Activated CD8-positive, alpha-beta T cell treated with anti-CD3 and anti-CD28 coated beads for 36 hours (primary cell): ENCODE measurements at regions not wholly inside any gene's neighbourhood (a gene's known extent, or its start where the extent isn't known, plus 50 kb on each side); places are given as distances from the start of the nearest gene placed in this dataset.

ENCODE experiments used
- ATAC-seq: fragments of 200-7000 bp; cut with Tn5 transposase; one replicate; pipeline ENCODE4 v1.10.0; 2021; ENCODE audit warnings: mild to moderate bottlenecking, moderate library complexity
- CTCF ChIA-PET: fragments of 350-600 bp; sonication (Branson Sonifier 250); formaldehyde crosslinking; loops from one replicate; lab custom pipeline; 2021; ENCODE audit warnings: antibody characterized with exemption; lab: Charles Lee
- POLR2A ChIA-PET: fragments of 350-600 bp; sonication (Branson Sonifier 250); formaldehyde crosslinking; loops from one replicate; lab custom pipeline; 2021; ENCODE audit warnings: antibody characterized with exemption; lab: Charles Lee
- DNase-seq: peaks from one replicate; pipeline ENCODE4 v3.0.0-alpha.2; 2020
- H3K27ac Mint-ChIP-seq: one replicate; pipeline ENCODE4 v1.8.0; 2021; ENCODE audit warnings: mild to moderate bottlenecking, mixed read lengths
- H3K27me3 Mint-ChIP-seq: one replicate; pipeline ENCODE4 v1.8.0; 2021; ENCODE audit warnings: mixed read lengths
- H3K36me3 Mint-ChIP-seq: one replicate; pipeline ENCODE4 v1.8.0; 2021; ENCODE audit warnings: low read depth, mixed read lengths
- H3K4me1 Mint-ChIP-seq: one replicate; pipeline ENCODE4 v1.8.0; 2021; ENCODE audit warnings: low read depth, mixed read lengths
- H3K4me3 Mint-ChIP-seq: one replicate; pipeline ENCODE4 v1.8.0; 2021; ENCODE audit warnings: mild to moderate bottlenecking, moderate library complexity, mixed read lengths
- H3K9me3 Mint-ChIP-seq: one replicate; pipeline ENCODE4 v1.8.0; 2021; ENCODE audit warnings: mixed read lengths
- intact Hi-C: fragments of 100-400 bp; cut with micrococcal nuclease; formaldehyde crosslinking; loops from one replicate; pipeline ENCODE4 v1.10.0; 2022
- TF ChIP-seq, protein P1 (sequence below): fragments of 200-600 bp; IDR thresholded peaks from one replicate; pipeline ENCODE4 v1.8.0; 2022; ENCODE audit warnings: antibody characterized with exemption, mild to moderate bottlenecking

DNA sequence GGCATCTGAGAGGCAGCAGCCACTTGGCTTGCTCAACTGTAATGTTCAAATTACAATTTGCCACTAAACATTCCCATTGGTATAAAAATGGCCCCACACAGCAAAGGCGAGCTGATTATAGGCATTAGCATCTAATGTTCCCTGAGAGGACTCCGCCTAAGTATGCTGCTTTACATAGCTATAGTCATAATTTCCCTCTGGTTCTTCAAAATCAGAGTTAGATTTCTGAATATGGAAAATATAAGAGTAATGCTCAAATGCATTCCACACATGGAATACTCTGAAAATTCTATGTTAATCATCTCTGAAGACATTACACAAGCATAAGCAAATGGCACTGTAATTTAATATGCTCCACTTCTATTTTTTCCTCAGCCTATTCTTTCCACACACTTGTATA, 83.7 kb upstream of the BTG1 start:
- POLR2A ChIA-PET: no interaction called here
- no peak for ATAC-seq

DNA sequence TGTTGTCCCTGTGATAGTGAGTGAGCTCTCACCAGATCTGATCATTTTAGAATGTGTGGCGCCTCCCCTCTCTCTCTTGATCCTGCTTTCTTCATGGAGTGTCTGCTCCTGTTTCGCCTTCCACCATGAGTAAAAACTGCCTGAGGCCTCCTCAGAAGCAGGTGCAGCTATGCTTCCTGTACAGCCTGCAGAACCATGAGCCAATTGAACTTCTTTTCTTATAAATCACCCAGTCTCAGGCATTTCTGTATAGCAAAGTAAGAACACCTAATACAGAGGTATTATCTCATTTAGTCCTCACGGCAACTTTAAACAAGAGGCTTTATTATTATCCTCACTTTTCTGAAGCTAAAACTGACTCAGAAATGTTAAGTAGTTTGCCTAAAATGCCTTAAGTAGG, 81.3 kb upstream of the BTG1 start:
- no peak for DNase-seq
- H3K27ac Mint-ChIP-seq: no peak overlapping the region
- peaks cover 12% of the 10 kb centered on the region for H3K4me1 Mint-ChIP-seq
- ChIA-PET CTCF (interaction anchor here (1.0 to 1.7 kb wide), 3 partner anchors 9 to 845 kb away, joined by 3 to 6 read pairs (median 3); no protein-coding TSS in a partner anchor), POLR2A (no interaction called here)
- H3K4me3 Mint-ChIP-seq: no peak overlapping the region
- intact Hi-C loops: no loop called here
- no peak for ATAC-seq
- no peaks in the 10 kb centered on the region for H3K9me3 Mint-ChIP-seq
- no peaks in the 10 kb centered on the region for H3K27me3 Mint-ChIP-seq
- no peaks in the 10 kb centered on the region for H3K36me3 Mint-ChIP-seq
- TF ChIP-seq, protein P1, sequence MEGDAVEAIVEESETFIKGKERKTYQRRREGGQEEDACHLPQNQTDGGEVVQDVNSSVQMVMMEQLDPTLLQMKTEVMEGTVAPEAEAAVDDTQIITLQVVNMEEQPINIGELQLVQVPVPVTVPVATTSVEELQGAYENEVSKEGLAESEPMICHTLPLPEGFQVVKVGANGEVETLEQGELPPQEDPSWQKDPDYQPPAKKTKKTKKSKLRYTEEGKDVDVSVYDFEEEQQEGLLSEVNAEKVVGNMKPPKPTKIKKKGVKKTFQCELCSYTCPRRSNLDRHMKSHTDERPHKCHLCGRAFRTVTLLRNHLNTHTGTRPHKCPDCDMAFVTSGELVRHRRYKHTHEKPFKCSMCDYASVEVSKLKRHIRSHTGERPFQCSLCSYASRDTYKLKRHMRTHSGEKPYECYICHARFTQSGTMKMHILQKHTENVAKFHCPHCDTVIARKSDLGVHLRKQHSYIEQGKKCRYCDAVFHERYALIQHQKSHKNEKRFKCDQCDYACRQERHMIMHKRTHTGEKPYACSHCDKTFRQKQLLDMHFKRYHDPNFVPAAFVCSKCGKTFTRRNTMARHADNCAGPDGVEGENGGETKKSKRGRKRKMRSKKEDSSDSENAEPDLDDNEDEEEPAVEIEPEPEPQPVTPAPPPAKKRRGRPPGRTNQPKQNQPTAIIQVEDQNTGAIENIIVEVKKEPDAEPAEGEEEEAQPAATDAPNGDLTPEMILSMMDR: no peak

More for the DNA sequence above, 83.7 kb upstream of the BTG1 start:
- H3K4me1 Mint-ChIP-seq: peaks cover 24% of the 10 kb centered on the region
- H3K27me3 Mint-ChIP-seq: no peaks in the 10 kb centered on the region
- H3K27ac Mint-ChIP-seq: no peak overlapping the region
- TF ChIP-seq, protein P1: no peak
- intact Hi-C loops: no loop called here
- DNase-seq: no peak
- H3K36me3 Mint-ChIP-seq: peaks cover 3% of the 10 kb centered on the region
- CTCF ChIA-PET: interaction anchor here (1.5 kb wide), 1 partner anchor 339 kb away, joined by 3 read pairs; no protein-coding TSS in a partner anchor
- no peaks in the 10 kb centered on the region for H3K9me3 Mint-ChIP-seq
- H3K4me3 Mint-ChIP-seq: no peak overlapping the region

DNA sequence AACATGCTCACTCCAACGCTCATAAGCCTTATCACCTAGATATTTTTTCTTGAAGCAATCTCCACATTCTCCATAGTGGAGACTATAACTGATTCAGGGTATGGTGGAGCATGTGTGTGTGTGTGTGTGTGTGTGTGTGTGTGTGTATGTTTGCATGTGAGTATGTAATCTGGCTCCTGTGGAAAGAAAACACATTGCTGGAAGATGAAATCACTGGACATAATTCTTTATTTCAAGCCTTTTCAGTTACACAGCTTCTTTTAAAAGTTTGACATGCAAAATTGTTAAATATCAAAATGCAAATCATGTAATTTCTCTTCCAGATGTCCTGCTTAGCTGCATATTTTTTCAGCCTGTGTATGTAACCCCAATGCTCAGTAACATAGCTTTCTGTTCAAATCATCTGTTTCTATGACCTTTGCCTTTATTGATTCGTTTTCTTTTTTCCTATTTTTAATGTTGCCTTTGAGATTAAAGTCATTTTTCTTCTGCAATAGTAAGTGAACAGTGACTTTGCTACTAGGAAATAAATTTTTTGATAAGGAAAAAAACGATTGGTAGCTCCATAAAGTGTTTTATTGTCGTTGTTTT, 80.5 kb upstream of the BTG1 start:
- no peak overlapping the region for H3K27ac Mint-ChIP-seq
- TF ChIP-seq, protein P1: no peak
- H3K4me1 Mint-ChIP-seq: peaks cover 12% of the 10 kb centered on the region
- CTCF ChIA-PET: interaction anchor here (1.0 to 1.2 kb wide), 2 partner anchors 16 to 845 kb away, joined by 3 read pairs; no protein-coding TSS in a partner anchor
- no peaks in the 10 kb centered on the region for H3K9me3 Mint-ChIP-seq
- H3K36me3 Mint-ChIP-seq: no peaks in the 10 kb centered on the region
- no peak for DNase-seq
- intact Hi-C loops: no loop called here
- no peak overlapping the region for H3K4me3 Mint-ChIP-seq
- POLR2A ChIA-PET: interaction anchor here (0.7 kb wide), 1 partner anchor 1271 kb away, joined by 3 read pairs; no protein-coding TSS in a partner anchor
- no peaks in the 10 kb centered on the region for H3K27me3 Mint-ChIP-seq
- no peak for ATAC-seq

DNA sequence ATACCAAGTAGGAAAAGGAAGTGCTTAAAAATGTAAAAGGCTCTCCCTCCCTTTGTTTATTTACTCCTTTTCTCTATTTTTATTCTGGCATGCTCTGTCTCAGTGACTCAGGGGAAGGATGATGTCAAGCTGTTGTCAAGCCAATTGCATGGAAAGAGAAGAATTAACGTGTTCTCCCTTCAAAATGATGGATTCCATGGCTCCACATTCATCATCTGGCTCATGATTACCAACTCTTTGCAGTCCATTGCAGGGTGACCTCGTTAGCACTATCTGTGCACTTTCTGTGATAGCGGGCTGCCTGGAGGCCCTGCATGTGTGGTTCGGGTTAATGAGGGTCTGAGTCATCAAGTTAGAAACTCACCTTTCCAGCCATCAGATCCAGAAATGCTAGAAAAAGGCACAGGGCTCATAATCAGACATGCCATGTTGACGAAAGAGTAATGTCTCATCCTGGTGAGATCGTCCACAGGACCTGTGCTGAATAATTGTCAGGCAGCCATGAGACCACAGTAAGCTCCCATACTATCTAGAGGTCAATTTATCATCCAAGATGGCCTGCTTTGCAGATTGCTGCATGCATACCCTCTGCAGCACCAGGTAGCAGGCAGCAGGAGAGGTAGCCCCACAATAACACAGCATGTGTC, 79.2 kb upstream of the BTG1 start:
- TF ChIP-seq, protein P1: no peak
- ChIA-PET POLR2A (no interaction called here), CTCF (no interaction called here)

DNA sequence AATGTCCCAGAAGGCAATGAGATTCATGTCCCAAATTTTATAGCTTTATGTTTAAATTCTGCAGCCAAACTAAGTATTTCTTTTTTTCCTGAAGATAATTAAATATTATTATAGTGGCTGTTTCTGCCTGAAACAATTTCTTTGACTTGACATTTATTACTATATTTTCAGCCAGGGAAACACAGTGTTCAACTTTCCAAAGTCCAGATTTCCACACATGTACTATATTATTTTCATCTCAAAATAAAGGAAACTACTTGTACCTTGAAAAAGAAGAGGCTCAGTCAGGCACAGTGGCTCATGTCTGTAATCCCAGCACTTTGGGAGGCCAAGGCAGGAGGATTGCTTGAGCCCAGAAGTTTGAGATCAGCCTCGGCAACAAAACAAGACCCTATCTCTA, 77.8 kb upstream of the BTG1 start:
- no peaks in the 10 kb centered on the region for H3K27me3 Mint-ChIP-seq
- ATAC-seq (no peak), DNase-seq (no peak)
- TF ChIP-seq, protein P1: no peak
- no peak overlapping the region for H3K4me3 Mint-ChIP-seq
- H3K27ac Mint-ChIP-seq: no peak overlapping the region
- ChIA-PET POLR2A (interaction anchor here (1.2 kb wide), 1 partner anchor 10 kb away, joined by 5 read pairs; no protein-coding TSS in a partner anchor), CTCF (interaction anchor here (0.8 kb wide), 1 partner anchor 75 kb away, joined by 3 read pairs; no protein-coding TSS in a partner anchor)
- intact Hi-C loops: no loop called here
- peaks cover 17% of the 10 kb centered on the region for H3K4me1 Mint-ChIP-seq
- H3K9me3 Mint-ChIP-seq: peaks cover 2% of the 10 kb centered on the region
- H3K36me3 Mint-ChIP-seq: peaks cover 2% of the 10 kb centered on the region

More for the DNA sequence above, 79.2 kb upstream of the BTG1 start:
- DNase-seq (peak; percentile 21), ATAC-seq (peak; percentile 66)
- peaks cover 2% of the 10 kb centered on the region for H3K9me3 Mint-ChIP-seq
- no peaks in the 10 kb centered on the region for H3K27me3 Mint-ChIP-seq
- H3K27ac Mint-ChIP-seq: no peak overlapping the region
- H3K4me1 Mint-ChIP-seq: peaks cover 12% of the 10 kb centered on the region
- peaks cover 2% of the 10 kb centered on the region for H3K36me3 Mint-ChIP-seq
- intact Hi-C loops: no loop called here
- no peak overlapping the region for H3K4me3 Mint-ChIP-seq
